ENCODE measurements at regions not wholly inside any gene's neighbourhood (a gene's known extent, or its start where the extent isn't known, plus 50 kb on each side); places are given as distances from the start of the nearest gene placed in this dataset.
"Not testable (repeated sequence)": the region's sequence is repeated elsewhere in the genome, so short reads cannot be mapped to it uniquely, and the experiment has no call there.

DNA sequence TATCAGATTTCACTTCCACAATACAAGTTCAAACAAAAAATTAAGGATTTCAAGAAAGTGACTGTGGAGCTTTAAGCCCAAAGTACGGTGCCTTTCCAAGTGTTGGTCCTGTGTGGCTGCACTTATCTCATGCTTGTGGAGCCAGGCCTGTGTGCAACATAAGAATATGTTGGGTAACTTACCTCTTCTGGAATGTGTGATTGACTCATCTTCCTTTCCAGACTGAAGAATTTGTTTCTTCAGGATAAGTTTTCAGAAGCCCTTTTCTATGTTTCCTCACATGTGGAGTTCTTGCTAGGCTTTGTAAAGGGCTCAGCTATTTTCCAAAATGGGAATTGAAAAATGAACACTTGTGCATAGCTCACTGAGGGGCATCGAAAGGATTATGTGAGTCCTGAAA, 485.1 kb upstream of the PAPPA start:
- DNase-seq (ENCODE audit: low read depth) = no peak

DNA sequence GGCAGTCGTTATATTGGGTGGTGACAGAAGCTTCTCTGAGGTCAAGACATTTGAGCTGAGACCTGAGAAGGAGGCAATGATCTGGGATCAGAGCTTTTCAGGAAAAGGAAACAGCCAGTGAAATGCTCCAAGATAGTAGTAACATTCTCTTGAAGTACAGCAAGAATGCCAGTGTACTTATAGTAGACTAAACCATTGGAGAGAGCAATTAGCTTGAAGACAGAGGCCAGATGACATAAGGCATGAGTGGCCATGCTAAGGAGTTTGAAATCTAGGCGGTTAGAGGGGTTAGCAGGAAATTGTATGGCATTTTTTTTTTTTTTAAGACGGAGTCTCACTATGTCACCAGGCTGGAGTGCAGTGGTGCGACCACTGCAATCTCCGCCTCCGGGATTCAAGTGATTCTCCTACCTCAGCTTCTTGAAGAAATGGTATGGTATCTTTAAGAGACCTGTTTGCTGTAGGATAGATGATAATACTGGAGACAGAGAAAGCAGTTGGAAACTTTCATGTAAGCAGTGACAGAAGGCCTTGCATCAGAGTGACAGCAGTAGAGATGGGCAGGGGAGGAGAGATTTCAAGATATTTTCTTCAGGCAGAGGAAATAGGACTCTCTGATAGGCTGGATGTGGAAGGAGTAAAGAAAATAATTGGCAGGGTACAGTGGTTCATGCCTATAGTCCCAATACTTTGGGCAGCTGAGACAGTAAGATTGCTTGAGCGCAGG, 482.2 kb upstream of the PAPPA start:
- no peak for DNase-seq (ENCODE audit: low read depth)

DNA sequence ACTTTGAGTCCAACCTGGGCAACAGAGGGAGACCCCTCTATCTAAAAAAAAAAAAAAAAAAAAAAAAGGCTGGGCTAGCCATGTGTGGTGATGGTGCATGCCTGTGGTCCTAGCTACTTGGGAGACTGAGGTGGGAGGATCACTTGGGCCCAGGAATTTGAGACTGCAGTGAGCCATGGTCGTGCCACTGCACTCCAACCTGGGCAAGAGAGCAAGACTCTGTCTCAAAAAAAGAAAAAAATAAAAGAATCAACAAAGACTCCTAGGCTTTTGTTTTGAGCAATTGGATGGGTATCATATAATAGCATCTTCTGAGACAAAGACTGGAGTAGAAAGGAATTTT, 481.7 kb upstream of the PAPPA start:
- no peak for DNase-seq (ENCODE audit: low read depth)

DNA sequence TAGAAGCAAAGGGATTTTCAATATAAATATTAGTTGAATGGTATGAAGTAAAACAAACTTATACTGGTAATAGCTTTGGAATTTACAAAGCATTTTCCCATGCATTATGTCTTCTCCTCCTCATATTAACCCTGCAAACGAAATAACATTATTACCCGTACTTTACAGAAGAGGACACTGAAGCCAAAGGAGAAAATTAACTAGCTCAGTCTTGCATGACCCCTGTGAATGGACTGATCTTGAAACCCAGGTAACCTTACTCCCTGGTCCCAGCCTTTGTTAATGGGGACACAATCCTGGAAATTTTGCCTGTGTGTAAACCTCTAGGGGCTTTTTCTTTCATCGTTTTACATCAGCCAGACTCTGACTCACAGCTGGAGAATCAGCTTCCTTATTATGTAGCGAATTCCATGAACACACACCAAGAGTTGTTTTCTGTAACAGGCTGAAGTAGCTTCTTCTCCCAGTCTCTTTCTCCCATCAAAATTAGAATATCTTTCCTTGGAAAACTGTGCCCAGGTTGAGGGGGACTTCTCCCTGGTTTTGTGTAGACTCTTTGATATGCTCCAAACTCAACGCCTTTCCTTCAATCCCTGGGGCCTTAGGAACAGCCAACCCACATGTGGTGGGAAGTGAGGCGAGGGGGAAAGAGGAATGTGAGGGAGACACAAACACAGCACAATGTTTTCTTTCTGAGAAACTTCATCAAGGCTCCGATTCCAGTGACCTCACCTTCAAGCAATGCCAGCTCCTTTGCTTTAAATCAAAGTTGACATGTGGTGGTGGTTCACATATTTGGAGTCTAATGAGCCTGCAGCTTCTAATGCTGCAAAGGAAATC, 480.9 kb upstream of the PAPPA start:
- DNase-seq (ENCODE audit: low read depth) = no peak

DNA sequence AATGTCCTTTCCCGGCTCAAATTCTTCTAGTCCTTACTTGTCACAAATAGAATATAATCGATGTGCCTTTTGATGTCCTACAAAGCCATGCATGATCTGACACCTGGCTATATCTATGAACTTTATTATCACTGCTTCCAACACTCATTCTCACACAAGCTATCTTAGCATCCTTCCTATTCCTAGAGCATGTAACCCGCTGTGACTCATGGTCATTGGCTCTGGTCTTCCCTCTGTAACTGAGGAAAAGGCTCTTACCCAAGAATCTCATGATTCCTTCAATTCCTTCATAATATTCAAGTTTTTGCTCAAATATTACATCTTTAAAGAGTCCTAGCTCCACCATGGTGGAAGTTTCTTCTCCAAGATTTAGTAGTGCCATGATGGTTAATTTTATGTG, 480.0 kb upstream of the PAPPA start:
- no peak for DNase-seq (ENCODE audit: low read depth)

DNA sequence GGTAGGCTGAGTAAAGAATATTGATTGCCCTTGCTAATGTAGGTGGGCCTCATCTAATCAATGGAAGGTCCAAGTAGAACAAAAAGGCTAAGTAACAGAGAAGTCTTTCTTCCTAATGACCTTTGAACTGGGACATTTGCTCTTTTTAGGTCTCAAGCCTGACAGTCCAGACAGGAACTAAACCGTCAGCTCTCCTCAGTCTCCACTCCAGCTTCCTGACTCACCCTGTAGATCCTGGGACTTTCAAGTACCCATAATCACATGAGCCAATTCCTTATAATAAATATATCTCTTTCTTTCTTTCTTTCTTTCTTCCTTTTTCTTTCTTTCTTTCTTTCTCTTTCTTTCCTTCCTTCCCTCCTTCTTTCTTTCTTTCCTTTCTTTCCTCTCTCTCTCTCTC, 479.5 kb upstream of the PAPPA start:
- no peak for DNase-seq (ENCODE audit: low read depth)

DNA sequence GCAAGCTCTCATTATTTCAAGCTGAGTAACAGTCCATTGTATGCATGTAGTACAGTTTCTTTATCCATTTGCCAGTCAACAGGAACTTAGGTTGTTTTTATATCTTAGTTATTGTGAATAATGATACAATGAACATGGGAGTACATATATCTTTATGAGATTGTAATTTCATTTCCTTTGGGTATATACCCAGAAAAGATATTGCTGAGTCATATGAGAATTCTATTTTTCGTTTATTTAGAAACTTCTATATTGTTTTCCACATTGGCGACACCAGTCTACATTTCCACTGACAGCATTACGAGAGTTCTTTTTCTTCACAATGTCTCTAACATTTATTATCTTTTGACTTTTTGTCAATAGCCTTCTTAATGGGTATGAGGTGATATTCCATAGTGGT, 477.8 kb upstream of the PAPPA start:
- DNase-seq (ENCODE audit: low read depth) = no peak

DNA sequence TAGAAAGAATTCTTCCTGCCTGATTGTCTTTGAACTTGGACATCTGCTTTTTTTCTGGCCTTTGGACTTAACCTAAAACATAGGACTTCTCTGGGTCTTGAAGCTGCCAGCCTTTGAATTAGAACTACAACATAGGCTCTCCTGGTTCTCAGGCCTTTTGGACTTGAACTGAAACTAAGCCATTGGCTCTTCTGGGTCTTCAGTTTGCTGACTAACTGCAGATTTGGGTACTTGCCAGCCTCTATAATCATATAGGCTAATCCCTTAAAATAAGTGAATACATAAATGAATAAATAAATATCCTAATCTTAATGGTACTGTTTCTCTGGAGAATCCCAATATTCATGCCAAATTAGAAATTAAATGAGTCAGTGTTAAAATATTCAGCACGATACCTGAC, 473.4 kb upstream of the PAPPA start:
- DNase-seq (ENCODE audit: low read depth) = no peak

DNA sequence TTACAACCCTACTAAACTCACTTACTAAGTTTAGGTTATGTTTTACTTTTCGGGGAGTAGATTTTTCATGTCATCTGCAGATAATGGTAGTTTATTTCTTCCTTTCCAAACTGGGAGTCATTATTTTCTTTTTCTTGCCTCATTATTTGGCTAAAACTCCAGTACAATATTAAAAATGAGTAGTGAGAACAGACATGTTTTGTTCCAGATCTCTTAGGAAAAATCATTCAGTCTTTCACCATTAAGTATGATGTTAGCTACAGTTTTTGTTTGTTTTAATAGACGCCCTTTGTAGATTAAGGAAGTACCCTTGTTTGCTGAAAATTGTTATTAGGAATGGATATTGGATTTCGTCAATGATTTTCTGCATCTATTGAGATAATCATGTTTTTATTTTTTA, 472.0 kb upstream of the PAPPA start:
- DNase-seq (ENCODE audit: low read depth) = no peak

DNA sequence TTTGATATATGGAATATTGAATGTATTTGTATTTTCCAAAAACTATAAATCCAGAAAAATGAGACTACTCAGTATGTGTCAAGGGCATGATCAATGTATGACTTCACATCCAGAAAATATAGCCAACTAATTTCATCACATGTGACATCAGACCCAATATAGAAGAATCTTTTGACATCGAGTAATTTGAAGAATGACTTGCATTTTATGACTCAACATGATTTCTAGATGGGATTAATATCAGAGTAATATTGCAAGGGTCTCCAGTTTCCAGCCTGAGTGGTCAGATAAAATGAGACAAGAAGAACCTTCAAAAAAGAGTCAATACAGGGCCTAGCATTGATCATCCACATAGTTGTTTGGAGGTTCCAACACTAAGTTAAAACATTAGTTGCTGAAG, 467.5 kb upstream of the PAPPA start:
- no peak for DNase-seq (ENCODE audit: low read depth)

DNA sequence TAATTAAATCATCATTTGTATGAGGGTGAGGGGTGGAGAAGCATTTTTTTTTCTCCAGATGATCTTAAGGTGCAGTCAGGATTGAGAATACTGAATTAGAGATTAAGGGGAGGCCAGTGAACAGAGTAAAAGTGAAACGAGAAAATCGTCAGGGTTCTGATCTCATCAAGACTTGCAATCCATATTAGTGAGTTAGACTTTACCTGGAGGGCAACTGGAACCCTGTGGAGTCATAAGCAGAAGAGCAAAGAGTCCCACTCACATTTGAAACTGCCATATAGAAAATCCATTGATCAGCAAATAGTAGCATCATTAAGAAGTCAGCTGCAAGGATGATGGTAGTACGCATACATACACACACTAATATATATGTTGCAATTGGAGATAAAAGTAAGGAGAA, 466.2 kb upstream of the PAPPA start:
- DNase-seq (ENCODE audit: low read depth) = no peak

DNA sequence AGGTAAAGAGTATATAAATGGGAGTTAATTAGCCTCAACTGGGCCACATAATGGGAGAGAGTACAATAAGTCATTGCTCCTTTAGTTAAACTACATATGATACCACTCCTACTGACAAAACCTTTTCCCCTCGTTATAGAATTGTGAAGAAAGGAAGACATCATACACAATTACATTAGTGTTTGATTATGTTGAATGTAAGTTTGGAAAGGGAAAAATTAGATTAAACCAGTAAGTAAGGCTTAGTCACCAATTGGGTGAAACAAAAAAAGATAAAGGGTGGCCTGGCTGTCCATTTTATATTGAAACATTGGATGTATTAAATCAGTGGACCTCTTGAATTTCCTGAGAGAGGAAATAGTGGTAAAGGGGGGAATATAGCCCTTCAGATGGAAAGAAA, 464.3 kb upstream of the PAPPA start:
- no peak for DNase-seq (ENCODE audit: low read depth)

DNA sequence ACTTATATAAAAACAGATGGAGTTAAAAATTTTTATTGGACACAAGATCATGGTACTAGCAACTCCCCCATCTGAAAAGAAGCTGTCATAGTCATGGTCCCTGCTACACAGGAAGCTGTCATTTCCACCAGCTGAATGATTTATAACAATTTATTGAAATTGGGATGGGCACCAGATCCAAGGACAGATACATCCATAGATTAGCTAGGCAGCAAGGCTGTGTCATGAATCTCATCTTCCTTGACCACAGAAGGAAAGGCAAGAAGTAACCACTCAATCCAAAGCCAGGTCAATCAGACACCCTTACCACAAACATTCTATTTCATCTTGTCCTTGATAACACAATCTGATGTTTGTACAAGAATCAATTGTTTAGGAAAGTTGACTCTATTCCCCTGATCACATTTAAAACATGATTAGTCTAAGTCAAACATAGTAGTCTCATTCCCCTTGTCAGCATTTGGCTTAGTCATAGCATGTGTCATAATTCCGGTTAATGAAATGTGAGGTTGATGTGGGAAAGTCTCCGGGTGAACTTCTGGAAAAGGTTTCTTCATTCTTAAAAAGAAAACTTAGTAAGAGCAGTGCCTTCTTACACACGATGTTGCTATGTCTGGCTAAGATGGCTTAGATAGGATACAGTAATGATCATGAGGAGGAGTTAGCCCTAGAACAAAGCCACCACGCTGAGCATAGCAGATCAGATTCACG, 462.6 kb upstream of the PAPPA start:
- no peak for DNase-seq (ENCODE audit: low read depth)

DNA sequence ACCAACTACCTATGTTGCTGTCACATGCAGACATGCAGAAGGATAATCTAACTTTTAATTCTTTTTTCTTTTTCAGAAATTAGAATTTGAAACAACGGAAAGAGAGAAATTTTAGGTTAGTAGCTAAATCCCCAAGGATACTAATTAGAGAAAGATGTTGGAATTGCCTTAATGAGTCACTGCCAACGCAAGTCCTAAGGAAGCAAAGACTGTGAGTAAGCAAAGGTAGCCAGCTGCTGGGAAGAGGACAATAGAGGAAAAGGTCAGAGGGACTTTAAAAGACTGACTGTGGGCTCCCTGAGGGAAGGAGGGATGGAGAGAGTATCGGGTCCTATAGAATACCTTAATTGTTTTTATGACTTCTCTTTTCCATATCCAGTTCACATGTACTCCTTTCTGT, 461.9 kb upstream of the PAPPA start:
- no peak for DNase-seq (ENCODE audit: low read depth)

DNA sequence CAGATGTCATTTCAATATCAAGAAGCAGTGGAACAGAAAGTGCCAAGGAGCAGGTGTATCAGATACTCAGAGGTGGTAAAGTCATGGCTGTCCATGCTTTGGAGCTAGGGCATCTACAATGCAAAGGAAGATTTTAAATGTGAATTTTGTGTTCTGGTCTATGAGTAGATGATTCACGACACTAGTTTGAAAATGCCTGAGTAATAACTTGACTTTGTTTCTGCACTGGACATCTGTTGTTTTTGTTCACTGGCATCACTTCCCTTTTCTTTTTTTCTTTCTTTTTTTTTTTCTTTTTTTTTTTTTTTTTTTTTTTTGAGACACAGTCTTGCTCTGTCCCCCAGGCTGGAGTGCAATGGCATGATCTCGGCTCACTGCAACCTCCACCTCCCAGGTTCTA, 460.7 kb upstream of the PAPPA start:
- DNase-seq (ENCODE audit: low read depth) = not testable (repeated sequence)

DNA sequence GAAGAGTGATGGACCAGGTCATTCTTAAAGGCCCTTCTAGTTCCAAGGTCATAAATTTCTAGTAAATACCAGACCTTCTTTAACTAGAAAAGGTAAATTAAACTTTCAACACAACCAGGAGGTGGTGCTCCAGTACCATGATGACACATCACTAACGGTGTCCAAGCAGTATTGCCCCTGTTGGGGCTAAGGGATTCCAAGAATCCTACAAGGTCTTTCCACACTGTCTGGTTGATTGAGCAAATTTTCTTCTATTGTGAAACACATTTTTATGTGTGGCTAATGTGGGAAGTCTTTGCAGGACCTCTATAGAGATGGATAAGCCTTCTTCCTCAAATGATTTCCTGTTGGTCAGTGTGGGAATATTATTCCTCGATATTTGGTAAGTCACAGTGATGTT, 459.6 kb upstream of the PAPPA start:
- no peak for DNase-seq (ENCODE audit: low read depth)

DNA sequence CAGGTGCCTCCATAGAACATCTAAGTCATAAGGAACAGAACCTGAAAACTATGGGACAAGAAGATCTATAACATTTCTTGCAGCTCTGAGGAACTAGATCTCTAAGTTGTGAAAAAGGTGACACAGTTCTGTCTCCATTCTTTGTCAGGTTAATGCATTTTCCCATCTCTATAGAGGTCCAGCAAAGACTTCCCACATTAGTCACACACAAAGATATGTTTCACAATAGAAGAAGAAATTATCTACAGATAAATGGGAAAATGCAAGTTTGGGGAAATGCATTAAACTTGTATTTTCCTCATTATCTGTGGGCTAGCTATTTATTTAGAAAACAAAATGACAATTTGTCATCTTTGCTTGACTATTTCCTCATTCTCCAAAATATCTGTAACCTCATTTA, 458.6 kb upstream of the PAPPA start:
- DNase-seq (ENCODE audit: low read depth) = no peak

DNA sequence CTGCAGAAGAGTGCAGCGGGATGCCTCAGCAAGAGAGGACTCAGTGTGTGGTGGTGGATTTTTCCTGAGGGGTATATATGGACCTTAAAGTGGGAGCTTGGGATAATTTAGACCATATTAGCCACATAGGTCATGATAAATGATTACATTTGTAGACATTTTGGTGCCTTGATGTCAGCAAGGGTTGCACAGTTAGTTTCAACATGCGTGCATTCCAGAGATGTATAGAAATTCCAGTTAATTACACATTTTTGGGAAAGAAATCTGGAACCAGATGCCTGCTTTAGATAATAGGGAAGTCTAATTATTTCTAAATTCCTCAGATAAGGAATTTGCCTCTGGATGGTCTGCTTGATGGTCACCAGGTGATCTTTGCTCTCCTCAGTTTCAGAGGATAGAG, 440.6 kb upstream of the PAPPA start:
- no peak for DNase-seq (ENCODE audit: low read depth)

DNA sequence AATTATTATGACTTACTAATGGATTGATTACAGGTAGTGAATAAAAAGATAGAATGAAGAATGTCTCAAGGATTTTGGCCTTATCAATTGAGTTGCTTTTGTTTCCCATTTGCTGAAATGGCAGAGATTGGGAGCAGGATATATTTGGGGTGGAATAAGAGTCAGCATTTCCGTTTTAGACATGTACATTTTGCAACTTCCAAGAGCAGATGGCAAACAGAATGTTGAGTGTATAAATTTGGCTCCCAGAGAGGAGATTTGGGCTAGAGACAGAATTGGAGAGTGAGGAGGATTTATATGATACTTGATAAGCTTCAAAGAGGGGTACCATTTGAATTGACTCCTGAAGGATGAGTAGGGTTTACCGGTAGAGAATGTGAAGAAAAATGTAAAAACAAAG, 437.9 kb upstream of the PAPPA start:
- DNase-seq (ENCODE audit: low read depth) = no peak

DNA sequence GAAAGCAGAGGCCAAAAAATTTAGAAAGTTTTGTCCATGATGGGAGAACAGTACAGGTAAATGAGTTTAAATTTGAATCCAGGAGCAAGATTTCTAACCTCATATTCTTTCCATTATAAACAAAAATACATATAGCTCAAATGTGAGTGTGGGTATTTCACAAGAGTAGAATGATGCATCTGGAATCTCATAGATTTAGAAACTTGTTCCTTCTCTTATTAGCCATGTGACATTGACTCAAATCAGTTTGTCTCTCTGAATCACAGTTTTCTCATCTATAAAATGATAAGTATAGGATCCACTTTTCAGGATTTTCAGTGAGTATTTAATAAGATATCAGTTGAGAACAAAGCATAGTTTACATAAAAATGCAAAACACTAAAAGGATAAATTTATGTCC, 436.3 kb upstream of the PAPPA start:
- DNase-seq (ENCODE audit: low read depth) = no peak

DNA sequence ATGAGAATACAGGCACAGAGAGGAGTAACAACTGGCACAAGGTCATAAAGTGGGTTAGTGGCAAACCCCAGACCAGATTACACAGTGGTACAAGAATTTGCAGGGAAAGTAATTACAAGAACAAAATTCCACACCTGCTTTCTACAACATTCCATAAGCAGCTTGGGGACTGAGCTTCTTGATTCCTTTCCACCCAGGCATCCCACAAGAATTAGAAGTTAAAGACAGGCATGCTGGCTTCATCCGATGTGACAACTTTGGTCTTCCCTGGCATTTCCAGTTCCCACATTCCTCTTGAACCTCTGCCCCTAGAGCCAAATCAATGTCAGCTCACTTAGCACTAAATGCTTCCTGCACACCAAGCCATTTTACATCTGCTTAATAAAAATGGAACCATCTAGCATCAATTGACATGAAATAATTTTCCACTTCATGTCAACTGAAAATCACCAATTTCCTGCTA, 435.8 kb upstream of the PAPPA start:
- no peak for DNase-seq (ENCODE audit: low read depth)

DNA sequence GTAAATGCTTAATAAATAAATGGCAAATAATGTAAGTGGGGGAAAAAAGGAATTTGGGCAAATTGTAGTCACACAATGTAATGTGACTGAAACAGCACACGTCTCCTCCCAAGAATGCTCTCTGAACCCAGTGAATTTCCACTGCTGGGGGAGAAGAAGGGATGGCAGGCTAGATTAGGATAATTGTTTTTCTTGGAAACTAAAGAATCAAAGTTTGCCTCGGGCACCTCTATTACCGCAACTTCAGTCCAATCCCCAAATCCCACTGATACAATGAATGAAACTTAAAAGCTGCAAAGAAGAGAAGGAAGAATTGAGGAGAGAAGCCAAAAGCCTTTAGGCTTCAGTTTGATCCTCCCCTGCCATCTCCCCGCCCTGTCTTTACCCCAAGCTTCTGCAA, 423.2 kb upstream of the PAPPA start:
- no peak for DNase-seq (ENCODE audit: low read depth)

DNA sequence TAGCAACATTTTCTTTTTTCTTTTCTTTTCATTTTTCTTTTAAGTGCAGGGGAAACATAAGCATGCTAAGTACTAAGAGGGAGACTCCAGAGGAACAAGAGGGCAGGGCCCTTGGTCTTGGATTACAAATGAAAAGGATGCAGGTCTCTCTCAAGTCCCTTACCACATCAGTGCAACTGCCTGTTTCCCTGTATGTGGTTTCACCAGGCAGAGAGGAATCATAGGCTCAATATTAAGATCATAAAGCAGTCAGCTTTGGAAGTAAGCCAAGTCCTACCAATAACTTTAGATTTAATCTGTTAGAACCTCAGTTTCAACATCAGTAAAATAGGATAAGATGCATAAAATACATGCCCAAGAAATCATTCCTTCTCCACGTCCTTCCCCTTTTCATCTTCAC, 422.7 kb upstream of the PAPPA start:
- no peak for DNase-seq (ENCODE audit: low read depth)

All from stimulated activated CD8-positive, alpha-beta memory T cell treated with anti-CD3 and anti-CD28 coated beads, Interleukin-4, amount 100 ng/mL, for 24 hours (primary cell).